Sigmoid colon (tissue), 6 donors: ENCODE measurements at regions not wholly inside any gene's neighbourhood (a gene's known extent, or its start where the extent isn't known, plus 50 kb on each side); places are given as distances from the start of the nearest gene placed in this dataset.
"Not testable (repeated sequence)": the region's sequence is repeated elsewhere in the genome, so short reads cannot be mapped to it uniquely, and the experiment has no call there.

Experiments used
- DNase-seq: peaks from one replicate; pipeline ENCODE4 v3.0.0-alpha.2; 2019
- H3K27ac ChIP-seq, 4 donors: fragments of 200-600 bp; sonication (generic); one replicate each; pipeline ENCODE4 v1.5.1; 2016 to 2019; ENCODE audit warnings: mild to moderate bottlenecking in 1 of 4
- H3K27me3 ChIP-seq, 3 donors: fragments of 200-600 bp; sonication (generic); one replicate each; pipeline ENCODE4 v1.5.1; 2019; ENCODE audit warnings: mild to moderate bottlenecking in 1 of 3
- H3K36me3 ChIP-seq, 4 donors: fragments of 200-600 bp; sonication (generic); one replicate each; pipeline ENCODE4 v1.5.1; 2016 to 2019
- H3K4me1 ChIP-seq, 4 donors: fragments of 200-600 bp; sonication (generic); one replicate each; pipeline ENCODE4 v1.5.1; 2017 to 2019
- H3K4me3 ChIP-seq, 4 donors: fragments of 200-600 bp; sonication (generic); one replicate each; pipeline ENCODE4 v1.5.1; 2017 to 2019; ENCODE audit warnings: mild to moderate bottlenecking in 2 of 4, moderate library complexity in 1 of 4
- H3K9me3 ChIP-seq, 4 donors: fragments of 200-600 bp in 3 of 4; sonication (generic) in 3 of 4; one replicate each; pipeline versions ENCODE4 v1.5.1 to v1.6.1; 2013 to 2019
- EP300 ChIP-seq, 4 donors: sonication (generic); formaldehyde crosslinking; IDR thresholded peaks; one replicate each; pipeline ENCODE4 v1.6.1; 2017; ENCODE audit warnings: antibody characterized with exemption in 4 of 4
- POLR2A ChIP-seq, 2 donors: fragments of 450-650 bp; IDR thresholded peaks; one replicate each; pipeline ENCODE4 v1.6.1; 2016; ENCODE audit warnings: antibody characterized with exemption in 2 of 2, mild to moderate bottlenecking in 2 of 2, moderate library complexity in 2 of 2
- POLR2AphosphoS5 ChIP-seq, 4 donors: sonication (generic); formaldehyde crosslinking; IDR thresholded peaks; one replicate each; pipeline ENCODE4 v1.6.1; 2017; ENCODE audit warnings: antibody characterized with exemption in 4 of 4
- WGBS, 2 donors: extraction: QIAGEN DNeasy Blood & Tissue Kit; methylation state at CpG; one replicate each; pipeline ENCODE4 v1.1.7; 2013; 5-methylcytosine and 5-hydroxymethylcytosine counted together
- intact Hi-C: fragments of 100-400 bp; cut with DNase I; formaldehyde crosslinking; loops from one replicate; pipeline ENCODE4 v1.15.1; 2023
- small RNA-seq, 3 donors: library from RNA; depleted of rRNA; stranded (forward); fragments of <200 nt; gene quantifications; one replicate each; pipeline ENCODE3, GENCODE V24; 2016
- TF ChIP-seq, protein P1 (sequence below), 4 experiments: fragments of 450-650 bp in 3 of 4; fragments of 200-600 bp in 1 of 4; IDR thresholded peaks; one replicate each; pipeline ENCODE4 v1.5.1; 2016 to 2019; ENCODE audit warnings: antibody characterized with exemption in 4 of 4, mild to moderate bottlenecking in 3 of 4, moderate library complexity in 2 of 4
- donor health status: healthy with polysubstance abuse.
- donor health status: healthy.

- no peak overlapping the region for H3K4me3 ChIP-seq
- TF ChIP-seq, protein P1, sequence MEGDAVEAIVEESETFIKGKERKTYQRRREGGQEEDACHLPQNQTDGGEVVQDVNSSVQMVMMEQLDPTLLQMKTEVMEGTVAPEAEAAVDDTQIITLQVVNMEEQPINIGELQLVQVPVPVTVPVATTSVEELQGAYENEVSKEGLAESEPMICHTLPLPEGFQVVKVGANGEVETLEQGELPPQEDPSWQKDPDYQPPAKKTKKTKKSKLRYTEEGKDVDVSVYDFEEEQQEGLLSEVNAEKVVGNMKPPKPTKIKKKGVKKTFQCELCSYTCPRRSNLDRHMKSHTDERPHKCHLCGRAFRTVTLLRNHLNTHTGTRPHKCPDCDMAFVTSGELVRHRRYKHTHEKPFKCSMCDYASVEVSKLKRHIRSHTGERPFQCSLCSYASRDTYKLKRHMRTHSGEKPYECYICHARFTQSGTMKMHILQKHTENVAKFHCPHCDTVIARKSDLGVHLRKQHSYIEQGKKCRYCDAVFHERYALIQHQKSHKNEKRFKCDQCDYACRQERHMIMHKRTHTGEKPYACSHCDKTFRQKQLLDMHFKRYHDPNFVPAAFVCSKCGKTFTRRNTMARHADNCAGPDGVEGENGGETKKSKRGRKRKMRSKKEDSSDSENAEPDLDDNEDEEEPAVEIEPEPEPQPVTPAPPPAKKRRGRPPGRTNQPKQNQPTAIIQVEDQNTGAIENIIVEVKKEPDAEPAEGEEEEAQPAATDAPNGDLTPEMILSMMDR (IDR thresholded peaks at IDR 0.05) = no peak
- TF ChIP-seq POLR2AphosphoS5 (IDR thresholded peaks at IDR 0.05) (no peak), EP300 (IDR thresholded peaks at IDR 0.05) (no peak), POLR2A (IDR thresholded peaks at IDR 0.05) (no peak)
- H3K9me3 ChIP-seq = no peaks in the 10 kb centered on the region
- H3K27ac ChIP-seq = no peak overlapping the region
- WGBS, 2 donors = 85 to 89% methylated on average over 10 of the region's 10 CpGs
- H3K4me1 ChIP-seq = no peaks in the 10 kb centered on the region
- intact Hi-C loops = no loop called here
- no peak for DNase-seq
- H3K36me3 ChIP-seq = no peaks in the 10 kb centered on the region
- H3K27me3 ChIP-seq = peaks cover 0 to 13% (median 0%) of the 10 kb centered on the region in 3 donors
Observed at GRCh38 chr10:131041031-131041430, 270.5 kb downstream of the TCERG1L start.

DNA sequence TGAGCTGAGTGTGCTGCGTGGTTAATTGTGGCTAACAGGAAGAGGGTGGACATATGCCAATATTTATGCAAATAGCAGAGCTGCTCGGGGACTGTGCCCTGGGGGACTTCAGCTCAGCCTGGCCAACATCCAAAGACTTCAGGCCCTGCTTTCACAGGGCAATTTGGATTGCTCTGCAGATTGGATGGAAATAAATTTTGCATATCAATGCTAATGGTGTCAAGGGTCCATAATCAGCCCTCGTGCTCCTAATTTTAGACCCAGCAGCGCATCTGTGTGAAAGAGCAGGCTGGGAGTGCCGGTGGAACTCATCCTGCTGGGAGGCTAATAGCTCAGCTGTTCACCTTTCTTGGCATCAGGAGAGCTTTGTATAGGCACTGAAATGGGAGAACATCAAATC is 270.1 kb downstream of the TCERG1L start:
- Histone ChIP-seq H3K27me3 (peaks cover 0 to 13% (median 0%) of the 10 kb centered on the region in 3 donors), H3K27ac (no peak overlapping the region), H3K4me3 (no peak overlapping the region), H3K4me1 (no peaks in the 10 kb centered on the region), H3K36me3 (no peaks in the 10 kb centered on the region), H3K9me3 (no peaks in the 10 kb centered on the region)
- no peak for DNase-seq
- TF ChIP-seq, protein P1 (IDR thresholded peaks at IDR 0.05) = no peak
- TF ChIP-seq POLR2AphosphoS5 (IDR thresholded peaks at IDR 0.05) (no peak), EP300 (IDR thresholded peaks at IDR 0.05) (no peak), POLR2A (IDR thresholded peaks at IDR 0.05) (no peak)
- WGBS, 2 donors = 71 to 74% methylated on average over 5 of the region's 5 CpGs
- intact Hi-C loops = no loop called here

DNA sequence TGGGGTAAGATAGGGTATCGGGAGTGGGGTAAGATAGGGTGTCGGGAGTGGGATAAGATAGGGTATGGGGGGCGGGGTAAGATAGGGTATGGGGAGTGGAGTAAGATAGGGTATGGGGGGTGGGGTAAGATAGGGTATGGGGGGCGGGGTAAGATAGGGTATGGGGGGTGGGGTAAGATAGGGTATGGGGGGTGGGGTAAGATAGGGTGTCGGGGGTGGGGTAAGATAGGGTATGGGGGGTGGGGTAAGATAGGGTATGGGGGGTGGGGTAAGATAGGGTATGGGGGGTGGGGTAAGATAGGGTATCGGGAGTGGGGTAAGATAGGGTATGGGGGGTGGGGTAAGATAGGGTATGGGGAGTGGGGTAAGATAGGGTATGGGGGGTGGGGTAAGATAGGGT is 269.5 kb downstream of the TCERG1L start:
- H3K27ac ChIP-seq, H3K4me1 ChIP-seq, H3K9me3 ChIP-seq, H3K36me3 ChIP-seq, H3K4me3 ChIP-seq, DNase-seq, intact Hi-C loops: not testable (repeated sequence)
- H3K27me3 ChIP-seq = peaks cover 0 to 13% (median 0%) of the 10 kb centered on the region in 3 donors
- WGBS, 2 donors = 69 to 78% methylated on average over 6 of the region's 6 CpGs

Small RNA genes lying in the stretch of these regions (small RNA-seq; reads per million reads assigned to genes)
- 0.54 to 1.5 (median 1.1) reads per million in 3 donors for gene MIR378C
- gene RF00019 = 0 reads per million in 3 donors
